Activated T-helper 1 cell treated with anti-CD3 and anti-CD28 coated beads, Interleukin-2, amount 50 U/mL, for 16 hours (primary cell): ENCODE measurements at regions not wholly inside any gene's neighbourhood (a gene's known extent, or its start where the extent isn't known, plus 50 kb on each side); places are given as distances from the start of the nearest gene placed in this dataset.

Experiments
- DNase-seq, 2 donors: peaks; one replicate each; pipeline ENCODE4 v3.0.0-alpha.2; 2020; ENCODE audit warnings: low read depth in 1 of 2, low spot score in 1 of 2

DNA sequence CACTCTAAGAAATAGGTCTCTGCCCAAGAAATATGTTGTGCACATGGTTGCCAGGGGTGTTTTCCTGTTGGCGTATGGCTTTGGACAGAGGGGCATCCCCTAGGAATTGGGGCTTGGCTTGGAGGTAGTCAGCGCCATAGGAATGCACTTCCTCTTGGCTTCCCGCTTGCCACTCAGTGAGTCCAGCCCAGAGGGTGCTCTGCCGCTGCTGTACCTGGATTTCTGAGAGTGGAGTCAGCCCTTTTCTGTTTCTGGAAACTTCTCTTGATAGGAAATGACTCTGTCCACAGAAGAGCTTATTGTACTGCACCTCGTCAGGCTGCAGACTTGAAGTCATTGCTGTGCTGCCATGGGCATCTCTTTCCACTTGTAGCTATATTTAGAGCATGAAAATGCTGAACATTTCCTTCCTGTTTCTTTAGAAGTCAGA, 116.7 kb upstream of the MGAT5 start:
- DNase-seq, result no peak

DNA sequence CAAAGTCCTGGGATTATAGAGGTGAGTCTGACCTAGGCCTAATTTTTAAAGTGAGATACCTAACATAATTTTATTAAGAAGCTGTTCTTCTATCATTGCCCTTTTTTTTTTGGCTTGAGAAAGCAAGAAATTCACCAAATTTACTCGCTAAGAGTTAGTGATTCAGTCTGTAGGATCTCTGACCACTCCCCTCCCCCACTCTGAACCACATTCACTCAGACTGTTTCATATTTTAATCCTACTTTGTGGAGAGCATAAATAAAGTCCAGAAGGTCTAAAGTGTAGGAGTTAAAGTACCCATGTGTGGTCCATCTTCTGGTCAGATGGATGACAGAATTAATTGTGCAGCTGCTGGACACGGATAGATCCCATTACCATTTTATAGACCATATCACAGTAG, 115.8 kb upstream of the MGAT5 start:
- DNase-seq, result no peak

DNA sequence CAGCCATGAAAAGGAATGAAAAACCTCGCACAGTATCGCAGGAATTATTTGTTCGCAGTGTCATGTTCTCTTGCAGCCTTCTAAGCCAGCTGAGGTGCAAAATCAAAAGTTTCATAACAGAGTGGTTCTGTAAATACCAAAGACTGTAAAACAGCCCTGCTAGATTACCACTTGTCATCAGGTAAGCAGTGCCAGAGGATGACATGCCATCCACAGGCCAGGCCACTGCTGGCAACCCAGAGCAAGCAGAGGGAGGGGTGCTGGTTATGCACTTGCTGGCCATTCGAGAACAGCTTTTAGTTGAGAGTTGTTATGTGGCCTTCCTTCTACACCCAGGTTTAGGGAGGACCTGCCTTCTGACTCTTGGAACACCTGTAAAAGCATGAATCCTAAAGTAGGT, 114.3 kb upstream of the MGAT5 start:
- no peak for DNase-seq

DNA sequence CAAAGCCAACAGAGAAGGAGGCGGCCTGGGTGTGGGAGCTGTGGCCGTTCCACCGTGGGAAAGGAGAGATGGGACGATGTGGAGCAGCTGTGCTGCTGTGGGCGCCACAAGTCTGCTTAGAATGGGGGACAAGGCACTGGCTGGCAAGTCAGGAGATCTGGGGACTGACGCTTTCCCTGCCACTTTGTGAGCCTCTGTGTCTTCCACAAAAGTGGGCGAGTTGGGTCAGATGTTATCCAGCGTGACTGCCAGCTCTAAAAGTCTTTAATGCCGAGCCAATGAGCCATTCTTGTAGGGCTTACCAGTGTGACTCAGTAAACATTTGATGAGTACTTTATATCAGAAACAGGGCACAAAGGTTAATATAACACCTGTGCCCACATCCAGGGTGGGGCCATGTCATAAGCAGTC, 113.6 kb upstream of the MGAT5 start:
- no peak for DNase-seq

DNA sequence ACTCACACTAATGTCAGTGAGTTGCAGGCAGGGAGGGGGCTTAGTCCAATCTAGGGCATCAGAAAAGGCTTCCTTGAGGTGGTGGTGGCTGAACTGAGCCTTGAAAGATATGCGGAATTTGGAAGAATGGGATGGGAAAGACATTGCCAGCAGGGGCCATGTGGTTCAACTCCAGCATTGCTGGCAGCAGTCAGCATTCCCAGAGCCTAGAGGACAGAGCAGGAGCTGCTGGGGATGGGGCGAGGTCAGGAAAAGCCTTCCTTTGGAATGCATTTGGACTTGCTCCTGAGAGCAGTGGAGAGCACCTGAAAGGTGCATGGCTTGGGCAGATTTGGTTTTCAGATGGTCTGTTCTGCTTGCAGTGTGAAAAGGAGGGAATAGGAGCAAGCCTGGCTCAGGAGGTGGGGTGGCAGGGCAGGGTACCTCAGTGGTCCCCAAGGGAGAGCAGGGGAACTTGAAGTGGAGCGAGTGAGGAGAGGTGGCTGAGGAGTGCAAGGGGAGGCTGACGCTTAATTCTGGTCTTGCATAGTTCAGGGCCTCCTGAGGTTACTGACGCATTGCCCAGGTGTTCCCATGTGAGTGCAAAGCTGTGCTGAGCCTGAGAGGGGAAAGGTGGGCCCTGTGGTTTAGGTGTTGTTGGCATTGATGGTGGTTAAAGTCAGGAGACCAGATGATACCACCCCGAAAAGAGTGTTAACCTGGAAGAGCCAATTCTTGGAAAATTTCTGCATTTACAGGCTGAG, 112.1 kb upstream of the MGAT5 start:
- DNase-seq, result no peak

DNA sequence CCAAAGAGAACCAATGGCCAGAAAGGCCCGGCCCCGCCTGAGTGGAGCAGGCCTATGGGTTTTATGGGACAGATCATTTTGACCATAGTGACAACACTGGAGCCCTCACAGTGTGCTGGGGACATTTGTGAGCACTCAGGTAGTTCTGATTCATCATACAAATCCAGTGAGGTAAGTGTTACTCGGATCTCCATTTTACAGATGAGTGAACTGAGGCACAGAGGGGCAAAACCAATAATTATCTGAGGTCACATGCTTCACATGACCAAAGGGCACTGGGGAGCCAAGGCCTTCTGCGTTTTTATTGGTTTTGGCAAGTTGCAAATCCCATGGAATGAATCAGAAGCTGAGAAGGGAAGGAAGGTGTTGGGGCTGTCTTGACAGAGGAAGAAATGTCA, 111.5 kb upstream of the MGAT5 start:
- DNase-seq, result no peak

DNA sequence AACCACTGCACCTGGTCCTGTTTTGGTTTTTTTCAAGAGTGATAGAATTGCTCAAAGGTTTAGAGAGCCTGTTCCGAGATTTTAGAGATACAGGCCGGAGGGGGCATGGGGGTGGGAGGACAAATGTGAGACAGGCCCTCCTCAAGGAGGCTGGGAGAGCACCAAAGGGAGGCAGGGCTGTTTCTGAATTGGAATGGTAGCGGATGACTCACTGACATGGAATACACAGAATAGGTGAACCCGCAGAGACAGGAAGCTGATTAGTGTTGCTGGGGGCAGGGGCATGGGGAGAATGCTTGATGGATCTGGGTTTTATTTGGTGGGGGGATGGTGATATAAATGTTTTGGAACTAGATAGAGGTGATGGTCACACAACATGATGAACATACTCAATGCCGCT, 111.0 kb upstream of the MGAT5 start:
- DNase-seq, result no peak

DNA sequence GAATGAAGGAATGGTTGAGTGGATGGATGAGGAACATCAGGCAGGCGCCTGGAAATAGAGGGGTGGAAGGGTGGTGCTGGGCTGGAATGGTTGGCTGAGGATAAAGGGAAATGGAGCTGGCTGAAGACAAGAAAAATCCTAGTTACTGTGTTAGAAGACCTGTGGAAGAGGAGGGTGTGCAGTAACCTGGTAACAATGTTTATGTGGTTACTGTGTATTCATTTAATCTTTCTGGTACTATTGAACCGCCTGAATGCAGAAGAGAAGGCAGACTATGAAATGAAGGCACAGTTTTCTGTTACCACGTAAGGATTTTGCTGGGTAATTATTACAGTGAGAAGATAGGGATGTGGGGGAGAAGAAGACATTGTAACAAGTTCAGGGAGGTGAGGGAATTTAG, 110.3 kb upstream of the MGAT5 start:
- no peak for DNase-seq

DNA sequence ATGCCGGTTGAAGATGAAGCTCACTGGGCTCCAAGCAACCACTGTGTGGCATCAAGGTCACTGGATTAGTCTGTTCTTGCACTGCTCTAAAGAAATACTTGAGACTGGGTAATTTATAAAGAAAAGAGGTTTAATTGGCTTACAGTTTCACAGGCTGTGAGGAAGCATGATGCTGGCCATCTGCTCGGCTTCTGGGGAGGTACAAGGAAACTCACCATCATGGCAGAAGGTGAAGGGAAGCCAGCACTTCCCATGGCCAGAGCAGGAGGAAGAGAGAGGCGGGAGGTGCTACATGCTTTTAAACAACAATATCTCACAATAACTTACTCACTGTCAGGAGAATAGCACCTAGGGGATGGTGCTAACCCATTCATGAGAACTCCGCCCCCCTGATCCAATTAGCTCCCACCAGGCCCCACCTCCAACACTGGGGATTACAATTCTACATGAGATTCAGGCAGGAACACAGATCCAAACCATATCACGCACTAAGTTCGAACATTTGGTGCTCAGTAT, 109.7 kb upstream of the MGAT5 start:
- no peak for DNase-seq

DNA sequence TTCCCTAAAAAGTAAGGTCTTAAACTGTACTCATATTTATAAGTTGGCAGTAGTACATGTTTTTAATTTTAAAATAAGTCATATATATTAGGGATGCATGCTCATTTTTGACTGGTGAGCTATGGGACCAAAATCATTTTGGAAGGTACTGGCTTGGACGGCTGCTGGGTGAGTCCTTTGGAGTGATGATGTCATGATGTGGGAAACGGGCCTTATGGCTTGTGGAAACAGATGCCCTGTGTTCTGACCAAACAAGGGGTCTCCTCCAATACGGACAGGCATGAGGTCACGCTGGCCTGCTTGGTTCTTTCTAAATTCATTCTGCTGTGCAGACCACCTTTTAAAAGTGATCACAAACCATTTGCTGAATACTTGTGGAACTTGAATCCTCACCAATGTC, 109.2 kb upstream of the MGAT5 start:
- DNase-seq, result no peak

DNA sequence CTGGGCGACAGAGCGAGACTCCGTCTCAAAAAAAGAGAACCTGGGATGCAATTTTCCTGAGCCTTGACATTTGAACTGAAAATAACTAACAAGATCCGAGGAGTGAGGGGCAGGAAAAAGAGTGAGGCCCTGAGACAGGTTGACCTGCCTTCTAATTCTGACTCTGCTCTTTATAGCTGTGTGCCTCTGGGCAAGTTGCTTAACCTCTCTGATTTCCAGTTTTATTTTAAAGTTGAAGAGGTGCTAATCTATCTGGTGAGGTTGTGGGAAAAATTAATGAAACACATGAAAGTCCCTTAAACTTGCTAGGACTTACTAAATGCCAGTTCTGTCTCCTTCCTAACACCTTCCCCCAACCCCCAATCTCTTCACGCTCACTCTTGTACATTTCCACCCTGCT, 108.4 kb upstream of the MGAT5 start:
- DNase-seq, result no peak

DNA sequence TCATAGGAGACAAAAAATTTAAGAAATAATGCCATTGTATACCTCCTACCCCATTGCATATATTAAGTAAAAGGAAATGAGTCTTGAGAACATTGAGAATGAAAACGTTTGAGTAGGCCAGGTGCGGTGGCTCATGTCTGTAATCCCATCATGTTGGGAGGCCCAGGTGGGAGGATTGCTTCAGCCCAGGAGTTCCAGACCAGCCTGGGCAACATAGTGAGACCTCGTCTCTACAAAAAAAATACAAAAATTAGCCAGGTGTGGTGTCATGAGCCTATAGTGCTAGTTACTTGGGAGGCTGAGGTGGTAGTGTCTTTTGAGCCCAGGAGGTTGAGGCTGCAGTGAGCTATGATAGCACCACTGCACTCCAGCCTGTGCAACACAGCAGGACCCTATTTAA, 107.7 kb upstream of the MGAT5 start:
- DNase-seq, result no peak

DNA sequence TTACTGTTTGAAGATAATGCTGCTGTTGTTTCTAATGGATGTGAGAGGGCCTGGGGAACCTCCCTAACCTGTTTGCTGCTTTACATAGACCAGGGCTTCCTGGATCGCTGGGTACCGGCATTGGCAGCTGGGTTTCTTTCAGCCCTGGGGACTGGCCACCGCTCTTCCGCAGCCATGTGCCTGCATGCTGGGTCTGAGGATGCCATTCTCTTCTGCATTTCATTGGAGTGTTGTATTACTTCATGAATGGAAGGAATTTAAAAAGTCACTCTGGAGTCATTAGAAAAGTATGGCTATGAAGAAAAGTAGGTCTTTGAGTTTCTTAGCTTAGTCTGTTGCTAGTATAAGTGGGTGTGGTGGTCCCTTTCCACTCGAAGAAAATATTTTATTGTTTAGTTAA, 107.3 kb upstream of the MGAT5 start:
- DNase-seq, result no peak

DNA sequence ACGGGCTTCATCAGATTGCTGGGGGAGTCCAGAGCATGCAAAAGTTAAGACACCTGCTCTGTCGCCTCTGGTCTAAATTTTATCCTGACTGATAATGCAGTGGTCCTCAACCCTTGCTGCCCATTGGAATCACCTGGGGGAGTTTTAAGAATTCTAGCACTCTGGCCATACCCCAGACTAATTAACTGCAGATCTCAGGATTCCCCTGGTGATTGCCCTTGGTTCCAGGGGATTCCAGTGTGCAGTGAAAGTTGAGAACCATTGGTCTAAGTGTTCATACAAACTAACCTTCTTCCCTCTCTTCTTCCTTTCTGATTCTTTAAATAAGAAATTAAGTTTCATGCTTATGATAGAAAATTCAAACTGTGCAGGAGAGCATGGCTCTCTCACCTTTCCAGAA, 105.7 kb upstream of the MGAT5 start:
- DNase-seq, result no peak

DNA sequence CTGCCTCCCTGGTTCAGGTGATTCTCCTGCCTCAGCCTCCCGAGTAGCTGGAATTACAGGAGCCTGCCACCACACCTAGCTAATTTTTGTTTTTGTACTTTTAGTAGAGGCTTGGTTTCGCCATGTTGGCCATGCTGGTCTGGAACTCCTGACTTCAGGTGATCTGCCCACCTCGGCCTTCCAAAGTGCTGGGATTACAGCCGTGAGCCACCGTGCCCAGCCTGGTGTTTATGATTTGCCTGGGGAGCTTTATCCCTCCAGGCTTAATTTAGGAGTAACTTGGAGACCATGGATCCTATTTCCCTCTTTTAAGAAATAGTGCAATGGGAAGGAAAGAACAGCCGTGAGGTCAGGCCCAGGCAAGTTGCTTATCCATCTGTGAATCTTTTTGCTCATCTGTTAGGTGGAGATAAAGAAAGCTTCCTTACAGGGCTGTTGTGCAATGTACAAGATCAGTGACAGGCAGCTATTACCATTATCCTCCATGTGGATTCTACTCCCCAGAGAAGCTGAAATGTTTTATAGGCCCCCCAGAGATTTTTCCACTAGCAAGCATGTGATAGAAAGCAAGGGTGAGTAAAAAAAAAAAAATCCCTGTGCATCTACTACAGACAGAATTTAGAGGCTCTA, 104.9 kb upstream of the MGAT5 start:
- no peak for DNase-seq

DNA sequence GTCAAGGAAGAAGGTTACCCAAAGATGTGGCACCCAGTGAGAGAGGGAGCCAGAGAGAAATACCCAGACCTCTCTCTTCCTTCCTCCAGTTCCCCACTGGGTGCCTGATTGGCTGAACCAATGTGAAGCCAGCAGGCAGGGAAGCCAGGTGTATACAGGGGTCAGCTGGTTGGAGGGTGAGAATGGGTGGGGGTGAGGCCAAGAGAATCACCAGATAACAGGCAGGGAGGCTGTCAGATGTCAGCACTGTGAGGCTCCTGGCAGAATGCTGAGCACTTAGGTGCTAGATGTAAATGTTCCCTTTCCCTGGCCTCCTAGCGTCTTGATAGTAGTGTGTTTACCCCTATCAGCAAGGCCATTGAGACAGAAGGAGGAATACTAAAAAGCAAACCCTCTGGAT, 104.0 kb upstream of the MGAT5 start:
- DNase-seq, result no peak

DNA sequence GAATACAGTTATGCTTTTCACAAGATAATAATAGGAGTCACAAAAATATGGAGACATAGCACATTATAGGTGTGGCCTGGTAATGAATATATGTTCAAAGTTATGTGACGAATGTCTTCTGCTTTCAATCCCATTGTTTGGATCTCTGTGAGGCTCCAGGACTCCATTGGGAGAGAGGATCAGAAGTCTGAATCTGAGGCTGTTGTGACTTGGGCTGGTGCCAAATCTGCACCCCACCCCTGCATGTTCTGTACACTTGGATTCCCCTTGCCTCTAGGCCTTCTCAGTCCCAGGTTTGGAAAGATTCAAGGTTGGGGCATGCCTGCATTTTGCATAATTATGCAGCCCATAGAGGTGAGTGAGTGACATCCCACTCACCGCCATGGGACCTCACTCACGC, 103.1 kb upstream of the MGAT5 start:
- DNase-seq, result no peak

DNA sequence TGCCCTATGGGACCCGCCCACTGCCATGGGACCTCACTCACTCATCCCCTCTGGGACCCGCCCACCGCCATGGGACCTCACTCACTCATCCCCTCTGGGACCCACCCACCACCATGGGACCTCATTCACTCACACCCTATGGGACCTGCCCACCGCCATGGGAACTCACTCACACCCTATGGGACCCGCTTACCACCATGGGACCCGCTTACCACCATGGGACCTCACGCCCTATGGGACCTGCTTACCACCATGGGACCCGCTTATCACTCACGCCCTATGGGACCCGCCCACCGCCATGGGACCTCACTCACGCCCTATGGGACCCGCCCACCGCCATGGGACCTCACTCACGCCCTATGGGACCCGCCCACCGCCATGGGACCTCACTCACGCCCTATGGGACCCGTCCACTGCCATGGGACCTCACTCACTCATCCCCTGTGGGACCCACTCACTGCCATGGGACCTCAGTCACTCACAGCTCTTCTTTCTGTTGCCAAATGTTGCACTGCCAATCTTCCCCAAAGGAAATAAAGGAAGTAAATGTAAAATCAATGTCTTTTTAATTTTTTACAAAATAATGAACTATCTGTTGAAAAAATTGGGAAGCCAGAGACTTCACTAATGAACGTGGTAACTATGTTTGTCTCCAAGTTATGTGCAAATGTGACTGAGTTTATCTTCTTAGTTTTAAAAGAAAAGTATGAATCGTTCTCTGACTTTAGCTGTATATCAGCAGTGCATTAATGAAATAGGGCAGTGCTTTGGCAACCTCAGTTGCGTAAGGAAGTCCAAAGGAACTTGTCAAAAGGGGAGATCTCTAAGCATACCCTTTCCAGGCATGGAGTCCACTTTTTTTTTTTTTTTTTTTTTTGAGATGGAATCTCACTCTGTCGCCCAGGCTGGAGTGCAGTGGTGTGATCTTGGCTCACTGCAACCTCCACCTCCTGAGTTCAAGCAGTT, 101.5 kb upstream of the MGAT5 start:
- no peak for DNase-seq

DNA sequence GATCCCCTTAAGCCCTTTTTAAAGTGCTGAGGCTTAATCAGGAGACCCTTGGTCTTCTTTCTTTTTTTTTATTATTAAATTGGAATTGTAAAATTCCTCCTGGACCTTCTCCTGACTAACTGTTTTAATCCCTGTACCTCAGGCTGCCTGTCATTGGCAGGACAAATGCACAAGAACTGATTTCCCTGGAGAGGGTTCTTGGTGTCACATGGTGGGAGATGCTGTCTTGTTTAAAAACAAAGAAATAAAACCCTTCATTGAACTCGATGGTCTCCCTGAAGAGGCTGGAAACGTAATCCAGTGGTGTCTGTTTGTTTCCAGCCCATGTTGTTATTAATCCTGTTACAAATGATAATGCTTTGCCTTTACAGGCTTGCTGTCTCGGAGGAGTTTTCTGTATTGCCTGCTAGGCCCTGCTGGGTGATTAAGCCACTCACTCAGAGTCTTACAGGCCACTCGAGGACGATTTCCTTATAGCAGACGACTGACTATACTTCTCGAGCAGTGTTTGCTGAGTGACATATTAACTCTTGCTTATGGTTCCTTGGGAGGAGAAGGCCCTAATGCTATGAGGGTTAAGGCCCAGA, 100.5 kb upstream of the MGAT5 start:
- no peak for DNase-seq

DNA sequence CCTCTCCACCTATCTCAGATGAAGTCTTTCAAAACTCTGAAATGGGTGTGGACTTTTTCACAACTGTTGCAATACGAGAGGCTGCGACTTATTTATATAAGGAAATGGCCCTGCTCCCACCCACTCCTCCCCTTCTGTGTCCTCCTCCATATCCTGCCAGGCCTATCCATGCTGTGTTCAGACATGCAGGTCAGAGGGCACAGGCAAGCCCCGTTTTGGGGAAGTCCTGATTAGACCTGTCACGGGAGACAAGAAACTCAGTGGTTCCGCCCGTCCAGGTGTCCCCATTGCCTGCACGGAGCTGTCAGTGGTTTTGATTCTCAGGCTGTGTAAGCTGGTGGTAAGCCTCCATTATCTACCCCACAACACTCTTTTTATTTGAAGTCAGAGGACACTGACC, 99.6 kb upstream of the MGAT5 start:
- no peak for DNase-seq

DNA sequence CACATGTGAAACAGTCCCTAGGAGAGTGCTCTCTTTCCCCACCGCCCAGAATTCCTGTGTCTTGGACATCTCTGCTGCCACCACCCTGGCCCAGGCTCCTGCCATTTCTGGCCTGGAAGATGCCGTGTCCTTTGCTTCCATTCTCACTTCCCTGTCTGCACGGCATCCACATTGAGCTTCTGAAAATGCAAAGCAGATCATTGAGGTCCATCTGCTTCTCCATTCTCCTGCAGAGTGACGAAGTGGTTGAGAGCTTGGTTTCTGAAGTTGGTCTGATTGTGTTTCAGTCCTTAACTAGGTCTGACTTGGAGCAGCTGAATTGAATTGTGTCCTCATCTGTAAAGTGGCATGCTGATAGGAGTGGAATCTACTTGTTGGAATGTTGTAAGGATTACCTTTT, 98.7 kb upstream of the MGAT5 start:
- DNase-seq, result no peak
